AG09309 (cell line): ENCODE measurements at regions not wholly inside any gene's neighbourhood (a gene's known extent, or its start where the extent isn't known, plus 50 kb on each side); places are given as distances from the start of the nearest gene placed in this dataset.

Experiments
- DNase-seq: peaks from one replicate; pipeline ENCODE4 v3.0.0-alpha.2; 2010; ENCODE audit warnings: low read depth
- H3K4me3 ChIP-seq: 2 replicates; pipeline ENCODE4 v1.5.1; 2011; ENCODE audit warnings: mild to moderate bottlenecking, low read depth, low read length, moderate library complexity; ENCODE audit not compliant: control insufficient read depth
- TF ChIP-seq, protein P1 (sequence below): IDR thresholded peaks from 2 replicates; pipeline ENCODE4 v1.5.1; 2011; ENCODE audit warnings: mild to moderate bottlenecking, low read depth, low read length, inconsistent platforms; ENCODE audit not compliant: insufficient read depth, control insufficient read depth; ENCODE audit errors: missing control alignments

DNA sequence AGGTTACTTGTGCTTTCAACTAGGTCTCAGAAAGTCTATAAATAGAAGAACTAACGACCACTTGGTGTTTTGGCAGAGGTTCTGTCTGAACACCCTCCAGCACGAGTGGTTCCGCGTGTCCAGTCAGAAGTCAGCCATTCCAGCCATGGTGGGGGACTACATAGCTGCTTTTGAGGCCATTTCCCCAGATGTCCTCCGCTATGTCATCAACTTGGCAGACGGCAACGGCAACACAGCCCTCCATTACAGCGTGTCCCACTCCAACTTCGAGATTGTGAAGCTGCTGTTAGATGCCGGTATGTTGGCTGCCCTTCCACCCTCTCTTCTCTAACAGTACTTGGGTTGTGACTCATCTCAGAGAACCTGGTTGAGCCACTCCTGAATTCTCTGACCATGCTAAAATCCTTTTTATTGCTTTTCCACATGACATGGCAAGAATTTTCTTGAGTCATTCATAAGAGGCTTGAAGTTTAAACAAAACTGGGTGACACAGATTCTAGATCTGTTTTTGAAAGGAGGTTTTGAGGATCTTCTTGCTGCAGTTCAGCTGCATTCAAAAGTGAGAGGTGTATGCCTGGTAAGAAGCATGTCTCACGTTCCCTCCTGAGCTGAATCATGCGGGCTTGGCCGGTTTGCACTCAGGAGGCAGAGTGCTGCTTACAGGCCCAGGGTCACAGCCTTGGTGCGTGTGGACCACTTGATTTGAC, 103.1 kb upstream of the DMRT1 start:
- TF ChIP-seq, protein P1, sequence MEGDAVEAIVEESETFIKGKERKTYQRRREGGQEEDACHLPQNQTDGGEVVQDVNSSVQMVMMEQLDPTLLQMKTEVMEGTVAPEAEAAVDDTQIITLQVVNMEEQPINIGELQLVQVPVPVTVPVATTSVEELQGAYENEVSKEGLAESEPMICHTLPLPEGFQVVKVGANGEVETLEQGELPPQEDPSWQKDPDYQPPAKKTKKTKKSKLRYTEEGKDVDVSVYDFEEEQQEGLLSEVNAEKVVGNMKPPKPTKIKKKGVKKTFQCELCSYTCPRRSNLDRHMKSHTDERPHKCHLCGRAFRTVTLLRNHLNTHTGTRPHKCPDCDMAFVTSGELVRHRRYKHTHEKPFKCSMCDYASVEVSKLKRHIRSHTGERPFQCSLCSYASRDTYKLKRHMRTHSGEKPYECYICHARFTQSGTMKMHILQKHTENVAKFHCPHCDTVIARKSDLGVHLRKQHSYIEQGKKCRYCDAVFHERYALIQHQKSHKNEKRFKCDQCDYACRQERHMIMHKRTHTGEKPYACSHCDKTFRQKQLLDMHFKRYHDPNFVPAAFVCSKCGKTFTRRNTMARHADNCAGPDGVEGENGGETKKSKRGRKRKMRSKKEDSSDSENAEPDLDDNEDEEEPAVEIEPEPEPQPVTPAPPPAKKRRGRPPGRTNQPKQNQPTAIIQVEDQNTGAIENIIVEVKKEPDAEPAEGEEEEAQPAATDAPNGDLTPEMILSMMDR = no peak
- H3K4me3 ChIP-seq = no peak overlapping the region
- DNase-seq = peak; percentile 89

DNA sequence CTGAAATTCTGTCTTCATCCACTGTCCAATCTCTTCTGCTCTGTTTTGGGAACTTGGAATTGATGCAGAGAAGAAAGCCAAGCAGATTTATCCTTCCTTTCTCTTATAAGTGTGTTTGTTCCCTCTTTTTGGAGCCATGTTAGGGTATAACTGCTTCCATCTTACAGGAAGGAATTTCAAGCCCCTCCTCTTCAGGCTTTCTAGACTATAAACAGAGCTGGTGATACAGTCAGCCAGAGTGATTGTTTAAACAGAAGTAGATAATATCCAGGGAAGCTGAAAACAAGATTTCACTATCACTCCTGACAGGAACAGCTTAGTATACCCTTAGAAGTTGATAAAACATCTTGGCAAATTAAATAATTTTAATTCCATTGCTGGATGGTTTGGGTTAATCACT, 102.1 kb upstream of the DMRT1 start:
- no peak for DNase-seq
- H3K4me3 ChIP-seq = no peak overlapping the region
- TF ChIP-seq, protein P1 = no peak

GRCh38 chr9:740221-740620, 101.3 kb upstream of the DMRT1 start:
- TF ChIP-seq, protein P1 = no peak
- H3K4me3 ChIP-seq = no peak overlapping the region
- DNase-seq = no peak

GRCh38 chr9:742104-742503, 99.4 kb upstream of the DMRT1 start:
- no peak for DNase-seq
- TF ChIP-seq, protein P1 = no peak
- H3K4me3 ChIP-seq = no peak overlapping the region

GRCh38 chr9:742914-743589, 98.4 kb upstream of the DMRT1 start:
- no peak for DNase-seq
- TF ChIP-seq, protein P1 = no peak
- H3K4me3 ChIP-seq = no peak overlapping the region

GRCh38 chr9:744046-744712, 97.3 kb upstream of the DMRT1 start:
- H3K4me3 ChIP-seq = no peak overlapping the region
- no peak for DNase-seq
- TF ChIP-seq, protein P1 = no peak
